Ascending aorta (tissue), 2 donors: ENCODE measurements at regions not wholly inside any gene's neighbourhood (a gene's known extent, or its start where the extent isn't known, plus 50 kb on each side); places are given as distances from the start of the nearest gene placed in this dataset.

Experiments
- DNase-seq, 2 donors: peaks; one replicate each; pipeline ENCODE4 v3.0.0-alpha.2; 2019; ENCODE audit warnings: low spot score in 2 of 2
- H3K27ac ChIP-seq, 2 donors: fragments of 200-600 bp; sonication (generic); one replicate each; pipeline ENCODE4 v1.5.1; 2016 to 2017; ENCODE audit warnings: mild to moderate bottlenecking in 1 of 2
- H3K27me3 ChIP-seq: fragments of 200-600 bp; sonication (generic); one replicate; pipeline ENCODE4 v1.5.1; 2017
- H3K36me3 ChIP-seq, 2 donors: fragments of 200-600 bp; sonication (generic); one replicate each; pipeline ENCODE4 v1.5.1; 2016
- H3K4me1 ChIP-seq, 2 donors: fragments of 200-600 bp; sonication (generic); one replicate each; pipeline ENCODE4 v1.5.1; 2016 to 2017; ENCODE audit warnings: mild to moderate bottlenecking in 1 of 2
- H3K4me3 ChIP-seq, 2 donors: fragments of 200-600 bp; sonication (generic); one replicate each; pipeline ENCODE4 v1.5.1; 2016 to 2017; ENCODE audit warnings: mild to moderate bottlenecking in 1 of 2
- H3K9me3 ChIP-seq, 2 donors: fragments of 200-600 bp; sonication (generic); one replicate each; pipeline ENCODE4 v1.5.1; 2016
- CTCF ChIP-seq, 3 experiments: fragments of 200-600 bp in 2 of 3; fragments of 450-650 bp in 1 of 3; sonication (generic) in 2 of 3; IDR thresholded peaks; one replicate each; pipeline ENCODE4 v1.5.1; 2016 to 2019; ENCODE audit warnings: antibody characterized with exemption in 3 of 3, mild to moderate bottlenecking in 1 of 3, moderate library complexity in 1 of 3
- intact Hi-C: fragments of 100-400 bp; cut with DNase I; formaldehyde crosslinking; loops from one replicate; pipeline ENCODE4 v1.15.1; 2023

- TF ChIP-seq CTCF (IDR thresholded peaks at IDR 0.05): no peak
- Histone ChIP-seq H3K27me3 (no peaks in the 10 kb centered on the region), H3K27ac (no peak overlapping the region), H3K9me3 (no peaks in the 10 kb centered on the region), H3K4me1 (no peaks in the 10 kb centered on the region), H3K36me3 (no peaks in the 10 kb centered on the region), H3K4me3 (no peak overlapping the region)
- intact Hi-C loops: no loop called here
- DNase-seq: no peak
Measured at GRCh38 chr21:16678429-16679160, 834.2 kb upstream of the CXADR start.

GRCh38 chr21:16695074-16695473, 817.8 kb upstream of the CXADR start:
- Histone ChIP-seq H3K4me1 (no peaks in the 10 kb centered on the region), H3K27ac (no peak overlapping the region), H3K36me3 (no peaks in the 10 kb centered on the region)

DNA sequence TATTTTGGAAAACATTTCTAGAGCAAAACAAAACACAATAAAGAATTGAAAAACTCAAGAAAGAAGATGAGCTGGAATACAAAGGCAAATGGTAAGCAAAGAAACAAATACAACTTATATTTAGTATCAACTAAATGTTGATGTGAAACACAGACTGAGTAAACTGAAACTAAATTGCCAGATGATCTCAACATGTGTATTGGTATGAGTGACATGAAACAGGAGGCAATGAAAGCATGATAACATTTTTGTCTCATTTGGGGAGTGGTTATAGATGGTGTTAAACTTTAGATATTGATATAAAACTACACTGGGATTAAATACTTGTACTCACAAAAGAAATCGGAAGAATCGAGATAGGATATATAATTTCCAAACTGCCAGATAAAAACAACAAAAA, 805.6 kb upstream of the CXADR start:
- intact Hi-C loops: no loop called here
- H3K4me3 ChIP-seq: no peak overlapping the region

More at GRCh38 chr21:16695074-16695473, 817.8 kb upstream of the CXADR start:
- Histone ChIP-seq H3K27me3 (no peaks in the 10 kb centered on the region), H3K4me3 (no peak overlapping the region), H3K9me3 (no peaks in the 10 kb centered on the region)
- DNase-seq: no peak
- TF ChIP-seq CTCF (IDR thresholded peaks at IDR 0.05): no peak
- intact Hi-C loops: no loop called here

GRCh38 chr21:16708101-16708835, 804.6 kb upstream of the CXADR start:
- no peak overlapping the region for H3K27ac ChIP-seq
- H3K4me3 ChIP-seq: no peak overlapping the region
- intact Hi-C loops: no loop called here
- no peaks in the 10 kb centered on the region for H3K36me3 ChIP-seq
- TF ChIP-seq CTCF (IDR thresholded peaks at IDR 0.05): no peak
- no peaks in the 10 kb centered on the region for H3K9me3 ChIP-seq
- H3K4me1 ChIP-seq: no peaks in the 10 kb centered on the region
- H3K27me3 ChIP-seq: no peaks in the 10 kb centered on the region
- DNase-seq: no peak

More for the DNA sequence above, 805.6 kb upstream of the CXADR start:
- H3K9me3 ChIP-seq: no peaks in the 10 kb centered on the region
- TF ChIP-seq CTCF (IDR thresholded peaks at IDR 0.05): no peak
- no peaks in the 10 kb centered on the region for H3K4me1 ChIP-seq
- no peaks in the 10 kb centered on the region for H3K36me3 ChIP-seq
- DNase-seq: no peak
- no peaks in the 10 kb centered on the region for H3K27me3 ChIP-seq
- H3K27ac ChIP-seq: no peak overlapping the region

GRCh38 chr21:16709866-16710550, 802.8 kb upstream of the CXADR start:
- no peak overlapping the region for H3K4me3 ChIP-seq
- TF ChIP-seq CTCF (IDR thresholded peaks at IDR 0.05): no peak
- no peaks in the 10 kb centered on the region for H3K4me1 ChIP-seq
- no peak for DNase-seq
- H3K36me3 ChIP-seq: no peaks in the 10 kb centered on the region
- no peaks in the 10 kb centered on the region for H3K27me3 ChIP-seq
- no peak overlapping the region for H3K27ac ChIP-seq
- intact Hi-C loops: no loop called here
- no peaks in the 10 kb centered on the region for H3K9me3 ChIP-seq
